ENCODE measurements at regions not wholly inside any gene's neighbourhood (a gene's known extent, or its start where the extent isn't known, plus 50 kb on each side); places are given as distances from the start of the nearest gene placed in this dataset.
"Not testable (repeated sequence)": the region's sequence is repeated elsewhere in the genome, so short reads cannot be mapped to it uniquely, and the experiment has no call there.

GRCh38 chr11:11220786-11221185, 132.3 kb downstream of the CSNK2A3 start:
- no peak for DNase-seq (ENCODE audit: low spot score)

- DNase-seq (ENCODE audit: low spot score): no peak
Observed at GRCh38 chr11:11218629-11218986, 134.4 kb downstream of the CSNK2A3 start.

- no peak for DNase-seq (ENCODE audit: low spot score)
Observed at GRCh38 chr11:11217929-11218628, 135.0 kb downstream of the CSNK2A3 start.

GRCh38 chr11:11217289-11217928, 135.6 kb downstream of the CSNK2A3 start:
- DNase-seq (ENCODE audit: low spot score): no peak

- no peak for DNase-seq (ENCODE audit: low spot score)
Observed at GRCh38 chr11:11215944-11216343, 137.1 kb downstream of the CSNK2A3 start.

- no peak for DNase-seq (ENCODE audit: low spot score)
Observed at GRCh38 chr11:11215058-11215815, 137.8 kb downstream of the CSNK2A3 start.

GRCh38 chr11:11213117-11213516, 139.9 kb downstream of the CSNK2A3 start:
- DNase-seq (ENCODE audit: low spot score): no peak

GRCh38 chr11:11211888-11212287, 141.2 kb downstream of the CSNK2A3 start:
- no peak for DNase-seq (ENCODE audit: low spot score)

- DNase-seq (ENCODE audit: low spot score): no peak
Observed at GRCh38 chr11:11211186-11211585, 141.9 kb downstream of the CSNK2A3 start.

GRCh38 chr11:11210446-11210845, 142.6 kb downstream of the CSNK2A3 start:
- DNase-seq (ENCODE audit: low spot score): no peak

- no peak for DNase-seq (ENCODE audit: low spot score)
Observed at GRCh38 chr11:11209967-11210366, 143.1 kb downstream of the CSNK2A3 start.

GRCh38 chr11:11208994-11209393, 144.1 kb downstream of the CSNK2A3 start:
- no peak for DNase-seq (ENCODE audit: low spot score)

GRCh38 chr11:11207428-11207827, 145.6 kb downstream of the CSNK2A3 start:
- DNase-seq (ENCODE audit: low spot score): no peak

GRCh38 chr11:11206484-11206883, 146.6 kb downstream of the CSNK2A3 start:
- DNase-seq (ENCODE audit: low spot score): no peak

- no peak for DNase-seq (ENCODE audit: low spot score)
Observed at GRCh38 chr11:11202885-11203284, 150.2 kb downstream of the CSNK2A3 start.

- not testable (repeated sequence) for DNase-seq (ENCODE audit: low spot score)
Observed at GRCh38 chr11:11201302-11201701, 151.7 kb downstream of the CSNK2A3 start.

- no peak for DNase-seq (ENCODE audit: low spot score)
Observed at GRCh38 chr11:11192541-11192940, 160.5 kb downstream of the CSNK2A3 start.

GRCh38 chr11:11189506-11189905, 163.5 kb downstream of the CSNK2A3 start:
- DNase-seq (ENCODE audit: low spot score): no peak

- no peak for DNase-seq (ENCODE audit: low spot score)
Observed at GRCh38 chr11:11186249-11186648, 166.8 kb downstream of the CSNK2A3 start.

- no peak for DNase-seq (ENCODE audit: low spot score)
Observed at GRCh38 chr11:11182261-11182660, 170.8 kb downstream of the CSNK2A3 start.

GRCh38 chr11:11178671-11179638, 174.1 kb downstream of the CSNK2A3 start:
- peak; percentile 93 for DNase-seq (ENCODE audit: low spot score)

Measured in AG08395 (cell line).